Neuronal stem cell (in vitro differentiated cells): ENCODE measurements at regions not wholly inside any gene's neighbourhood (a gene's known extent, or its start where the extent isn't known, plus 50 kb on each side); places are given as distances from the start of the nearest gene placed in this dataset.

Experiments
- DNase-seq: peaks from one replicate; pipeline ENCODE4 v3.0.0-alpha.2; 2013; ENCODE audit warnings: low spot score
- H2AFZ ChIP-seq: one replicate; pipeline ENCODE4 v1.6.1; 2013; ENCODE audit warnings: mild to moderate bottlenecking, low read length, inconsistent platforms
- H2AK5ac ChIP-seq: 2 replicates; pipeline ENCODE4 v1.6.1; 2013; ENCODE audit warnings: low read depth, mild to moderate bottlenecking, inconsistent platforms, low read length, moderate library complexity, mixed read lengths
- H2BK120ac ChIP-seq: 2 replicates; pipeline ENCODE4 v1.6.1; 2013; ENCODE audit warnings: low read depth, mild to moderate bottlenecking, inconsistent platforms, low read length, moderate library complexity, mixed read lengths
- H2BK12ac ChIP-seq: one replicate; pipeline ENCODE4 v1.6.1; 2013; ENCODE audit warnings: low read length, inconsistent platforms
- H2BK15ac ChIP-seq: 2 replicates; pipeline ENCODE4 v1.6.1; 2013; ENCODE audit warnings: mild to moderate bottlenecking, low read length, inconsistent platforms, mixed read lengths
- H2BK5ac ChIP-seq: one replicate; pipeline ENCODE4 v1.6.1; 2013; ENCODE audit warnings: inconsistent platforms, mild to moderate bottlenecking, low read length, moderate library complexity
- H3K14ac ChIP-seq: one replicate; pipeline ENCODE4 v1.6.1; 2013; ENCODE audit warnings: low read length, inconsistent platforms
- H3K18ac ChIP-seq: 2 replicates; pipeline ENCODE4 v1.6.1; 2013; ENCODE audit warnings: low read length, inconsistent platforms
- H3K23ac ChIP-seq: 2 replicates; pipeline ENCODE4 v1.6.1; 2013; ENCODE audit warnings: low read depth, mild to moderate bottlenecking, mixed read lengths, low read length, inconsistent platforms; ENCODE audit not compliant: poor library complexity
- H3K27ac ChIP-seq: replicated peaks from 3 replicates; pipeline ENCODE4 v1.5.1; 2013; ENCODE audit warnings: low read length, inconsistent platforms
- H3K27me3 ChIP-seq, 3 experiments: 2 replicates each; pipeline ENCODE4 v1.6.1; 2013; ENCODE audit warnings: low read length in 3 of 3, mild to moderate bottlenecking in 2 of 3, inconsistent platforms in 1 of 3, low read depth in 1 of 3, mixed read lengths in 1 of 3, moderate library complexity in 1 of 3; ENCODE audit not compliant: control insufficient read depth in 3 of 3, insufficient read depth in 3 of 3
- H3K36me3 ChIP-seq, 2 donors: replicated peaks in 1 of 2; 2 replicates each; pipeline ENCODE4 v1.6.1; 2013; ENCODE audit warnings: low read length in 2 of 2; ENCODE audit not compliant: control insufficient read depth in 2 of 2, insufficient read depth in 2 of 2
- H3K4ac ChIP-seq: 2 replicates; pipeline ENCODE4 v1.6.1; 2013; ENCODE audit warnings: inconsistent platforms, mild to moderate bottlenecking, low read length, moderate library complexity
- H3K4me1 ChIP-seq, 2 donors: 1 replicate in 1 of 2; 2 replicates in 1 of 2; pipeline ENCODE4 v1.6.1; 2013; ENCODE audit warnings: low read length in 2 of 2, low read depth in 1 of 2; ENCODE audit not compliant: control insufficient read depth in 2 of 2, insufficient read depth in 1 of 2
- H3K4me2 ChIP-seq: one replicate; pipeline ENCODE4 v1.6.1; 2013; ENCODE audit warnings: mild to moderate bottlenecking, low read length, inconsistent platforms; ENCODE audit not compliant: insufficient read depth, poor library complexity, severe bottlenecking
- H3K4me3 ChIP-seq, 2 donors: 2 replicates each; pipeline ENCODE4 v1.5.1; 2013; ENCODE audit warnings: low read length in 2 of 2, mild to moderate bottlenecking in 2 of 2, inconsistent platforms in 1 of 2, moderate library complexity in 1 of 2
- H3K79me1 ChIP-seq: one replicate; pipeline ENCODE4 v1.6.1; 2013; ENCODE audit warnings: low read depth, mild to moderate bottlenecking, inconsistent platforms, low read length, moderate library complexity
- H3K9ac ChIP-seq: one replicate; pipeline ENCODE4 v1.6.1; 2013; ENCODE audit warnings: mild to moderate bottlenecking, low read depth, low read length, inconsistent platforms; ENCODE audit not compliant: poor library complexity
- H3K9me3 ChIP-seq, 2 donors: replicated peaks in 1 of 2; 2 replicates each; pipeline versions ENCODE3 to v1.6.1; 2013; ENCODE audit warnings: low read length in 2 of 2, mild to moderate bottlenecking in 2 of 2, inconsistent platforms in 1 of 2, low read depth in 1 of 2, mixed read lengths in 1 of 2, moderate library complexity in 1 of 2; ENCODE audit not compliant: control insufficient read depth in 2 of 2, insufficient read depth in 1 of 2
- H4K8ac ChIP-seq: one replicate; pipeline ENCODE4 v1.6.1; 2013; ENCODE audit warnings: low read depth, mild to moderate bottlenecking, inconsistent platforms, low read length, moderate library complexity
- H4K91ac ChIP-seq: one replicate; pipeline ENCODE4 v1.6.1; 2013; ENCODE audit warnings: low read length, low read depth, mild to moderate bottlenecking, inconsistent platforms; ENCODE audit not compliant: poor library complexity
- WGBS, 2 donors: extraction: QIAGEN DNeasy Blood & Tissue Kit; methylation state at CpG; one replicate each; pipeline ENCODE4 v1.1.7; 2013; ENCODE audit warnings: missing lambda C conversion rate in 2 of 2, mixed read lengths in 1 of 2; ENCODE audit not compliant: insufficient read length in 2 of 2, insufficient replicate concordance in 1 of 2; ENCODE audit errors: extremely low coverage in 2 of 2; 5-methylcytosine and 5-hydroxymethylcytosine counted together

DNA sequence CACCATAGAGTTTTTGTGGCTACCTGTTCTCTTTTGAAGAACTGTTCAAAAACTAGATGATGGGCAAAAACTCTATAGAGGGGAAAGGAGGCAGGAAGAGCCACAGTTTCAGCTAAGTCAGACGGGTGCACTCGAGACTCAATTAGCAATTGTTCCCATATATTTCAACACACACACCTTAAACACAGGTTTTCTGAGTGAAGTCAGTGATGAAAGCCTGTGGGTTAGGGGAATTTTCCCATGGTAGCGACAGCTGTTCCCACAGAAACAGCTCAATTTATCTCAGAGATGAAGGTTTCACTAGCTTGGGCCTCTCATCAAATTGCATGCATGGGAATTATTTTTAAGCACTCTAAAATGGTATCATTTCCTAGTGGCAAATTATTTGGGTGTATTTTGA, 143.4 kb downstream of the ZIC5 start:
- Histone ChIP-seq H2BK15ac (no peak overlapping the region), H4K8ac (no peak overlapping the region), H3K9ac (no peak overlapping the region), H3K14ac (no peak overlapping the region), H3K79me1 (no peaks in the 10 kb centered on the region), H2AFZ (no peak overlapping the region), H3K9me3 (peaks cover 0 to 1% of the 10 kb centered on the region in 2 donors), H2BK12ac (no peak overlapping the region), H3K18ac (no peak overlapping the region), H3K4me3 (no peak overlapping the region), H3K27me3 (no peaks in the 10 kb centered on the region), H2AK5ac (no peak overlapping the region), H3K4me1 (no peaks in the 10 kb centered on the region), H3K23ac (no peak overlapping the region), H3K36me3 (no peaks in the 10 kb centered on the region), H2BK5ac (no peak overlapping the region), H3K27ac (no peak overlapping the region), H3K4me2 (no peak overlapping the region), H3K4ac (no peak overlapping the region), H2BK120ac (no peak overlapping the region), H4K91ac (no peak overlapping the region)
- no CpG with 5 or more reads among the region's 3 CpGs for WGBS, 2 donors
- no peak for DNase-seq

DNA sequence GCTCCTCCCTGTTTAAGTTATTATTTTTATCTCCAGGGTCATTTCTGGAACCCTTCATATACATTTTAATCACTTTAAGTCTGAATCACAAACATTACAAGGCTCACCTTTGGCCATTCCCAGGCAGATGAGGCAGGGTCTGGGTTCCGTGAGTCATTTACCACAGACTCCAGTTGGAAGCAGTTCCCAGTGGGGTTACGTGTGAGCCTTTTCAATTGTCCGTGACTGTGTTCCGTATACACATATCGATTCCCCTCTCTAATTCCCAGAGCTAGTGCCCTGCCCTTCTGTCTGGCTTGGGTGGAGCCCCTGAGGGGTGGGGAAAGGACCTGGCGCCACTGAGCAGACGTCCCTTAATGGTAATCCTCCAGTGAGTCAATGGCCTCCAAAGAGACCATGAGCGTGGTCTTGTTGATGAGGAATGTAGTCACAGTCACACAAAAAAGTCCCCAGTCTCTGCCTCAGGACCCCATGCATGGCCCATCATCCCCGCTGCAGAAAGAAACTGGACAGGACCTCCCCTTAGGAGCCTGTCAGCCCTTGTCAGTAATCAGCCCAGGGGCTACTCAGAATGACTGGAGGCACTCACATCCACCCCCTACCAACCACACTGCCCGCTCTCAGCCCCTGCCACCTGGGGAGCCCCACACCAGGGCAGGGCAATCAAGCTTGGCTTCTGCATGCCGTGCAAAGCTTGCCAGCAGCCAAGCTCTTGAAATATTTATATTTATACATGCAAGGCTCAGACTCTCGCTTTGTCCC, 144.4 kb downstream of the ZIC5 start:
- H2BK120ac ChIP-seq: no peak overlapping the region
- no peak overlapping the region for H3K4me3 ChIP-seq
- no peaks in the 10 kb centered on the region for H3K79me1 ChIP-seq
- no peaks in the 10 kb centered on the region for H3K4me1 ChIP-seq
- DNase-seq: no peak
- H3K27ac ChIP-seq: no peak overlapping the region
- H4K91ac ChIP-seq: no peak overlapping the region
- H3K9me3 ChIP-seq: peaks cover 0 to 1% of the 10 kb centered on the region in 2 donors
- no peak overlapping the region for H2BK12ac ChIP-seq
- H3K4me2 ChIP-seq: no peak overlapping the region
- no peak overlapping the region for H3K23ac ChIP-seq
- no peak overlapping the region for H3K4ac ChIP-seq
- no peak overlapping the region for H3K14ac ChIP-seq
- no CpG with 5 or more reads among the region's 12 CpGs for WGBS, 2 donors
- no peaks in the 10 kb centered on the region for H3K36me3 ChIP-seq
- no peak overlapping the region for H2AK5ac ChIP-seq
- no peaks in the 10 kb centered on the region for H3K27me3 ChIP-seq
- H3K9ac ChIP-seq: no peak overlapping the region
- H3K18ac ChIP-seq: no peak overlapping the region
- H4K8ac ChIP-seq: no peak overlapping the region
- H2AFZ ChIP-seq: no peak overlapping the region
- H2BK5ac ChIP-seq: no peak overlapping the region
- peak overlapping the region; percentile 62 for H2BK15ac ChIP-seq

DNA sequence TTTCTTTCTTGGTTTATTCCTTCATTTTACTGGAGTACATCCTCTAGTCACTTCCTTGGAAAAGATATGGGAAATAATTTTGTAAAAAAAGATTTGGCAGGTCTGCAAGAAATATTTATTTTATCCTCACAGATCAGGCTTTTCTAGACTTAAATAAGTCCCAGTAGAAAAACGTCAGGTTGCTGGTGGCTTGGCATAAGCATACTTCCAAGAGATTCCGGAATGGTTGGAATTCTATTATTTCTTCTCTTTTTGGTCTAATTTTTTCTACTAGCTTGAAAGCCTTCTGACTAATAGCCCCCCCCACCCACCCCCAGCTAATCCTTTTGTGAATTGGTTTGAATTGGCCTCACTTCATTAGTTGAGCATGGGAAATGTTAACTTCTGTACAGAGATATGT, 147.6 kb downstream of the ZIC5 start:
- no peak for DNase-seq
- Histone ChIP-seq H3K27me3 (no peaks in the 10 kb centered on the region), H3K27ac (no peak overlapping the region), H2AFZ (no peak overlapping the region), H3K9ac (no peak overlapping the region), H3K79me1 (no peaks in the 10 kb centered on the region), H3K4me2 (no peak overlapping the region), H2BK5ac (no peak overlapping the region), H3K4ac (no peak overlapping the region), H2BK120ac (no peak overlapping the region), H2AK5ac (no peak overlapping the region), H4K91ac (no peak overlapping the region), H3K36me3 (no peaks in the 10 kb centered on the region), H3K14ac (no peak overlapping the region), H4K8ac (no peak overlapping the region), H3K4me3 (no peak overlapping the region), H2BK12ac (no peak overlapping the region), H3K18ac (no peak overlapping the region), H3K9me3 (peaks cover 0 to 1% of the 10 kb centered on the region in 2 donors), H3K4me1 (peaks cover 0 to 2% of the 10 kb centered on the region in 2 donors), H3K23ac (no peak overlapping the region), H2BK15ac (no peak overlapping the region)
- no CpG with 5 or more reads among the region's 2 CpGs for WGBS, 2 donors

DNA sequence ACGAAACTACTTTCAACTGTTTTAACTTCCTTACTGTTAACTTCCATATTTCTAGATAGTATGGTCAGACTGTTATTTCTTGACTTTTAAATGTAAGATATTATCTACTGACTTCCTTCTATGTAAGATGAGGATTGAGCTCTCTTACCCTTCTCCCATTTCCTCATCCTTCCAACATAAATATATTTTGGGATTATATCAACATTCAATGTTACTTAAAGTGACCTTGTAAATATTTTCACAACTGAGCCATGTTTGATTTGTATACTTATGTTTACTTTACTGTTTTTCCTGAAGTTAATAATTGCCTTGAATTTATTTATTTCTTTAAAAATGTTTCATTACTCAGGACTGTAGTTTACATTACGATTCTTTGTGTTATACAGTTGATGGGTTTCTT, 148.7 kb downstream of the ZIC5 start:
- Histone ChIP-seq H3K4me3 (no peak overlapping the region), H3K4me2 (no peak overlapping the region), H2BK12ac (no peak overlapping the region), H3K14ac (no peak overlapping the region), H2BK120ac (no peak overlapping the region), H3K18ac (no peak overlapping the region), H3K4me1 (peaks cover 5% of the 10 kb centered on the region in 2 donors), H3K27me3 (no peaks in the 10 kb centered on the region), H3K23ac (no peak overlapping the region), H3K4ac (no peak overlapping the region), H2BK15ac (no peak overlapping the region), H2BK5ac (no peak overlapping the region), H2AK5ac (no peak overlapping the region), H4K8ac (no peak overlapping the region), H4K91ac (no peak overlapping the region), H2AFZ (no peak overlapping the region), H3K9me3 (peaks cover 0 to 1% of the 10 kb centered on the region in 2 donors), H3K36me3 (no peaks in the 10 kb centered on the region), H3K9ac (no peak overlapping the region), H3K27ac (no peak overlapping the region), H3K79me1 (no peaks in the 10 kb centered on the region)
- WGBS, 2 donors: no CpG with 5 or more reads among the region's 2 CpGs
- no peak for DNase-seq
